T-helper 2 cell (primary cell): ENCODE measurements at regions not wholly inside any gene's neighbourhood (a gene's known extent, or its start where the extent isn't known, plus 50 kb on each side); places are given as distances from the start of the nearest gene placed in this dataset.
A peak's percentile ranks its signal among the peaks of the same experiment; 100 is the strongest.

Experiments used
- DNase-seq, 5 experiments: peaks; one replicate each; pipeline versions ENCODE4 v3.0.0 to v3.0.0-alpha.2; 2012 to 2022

DNA sequence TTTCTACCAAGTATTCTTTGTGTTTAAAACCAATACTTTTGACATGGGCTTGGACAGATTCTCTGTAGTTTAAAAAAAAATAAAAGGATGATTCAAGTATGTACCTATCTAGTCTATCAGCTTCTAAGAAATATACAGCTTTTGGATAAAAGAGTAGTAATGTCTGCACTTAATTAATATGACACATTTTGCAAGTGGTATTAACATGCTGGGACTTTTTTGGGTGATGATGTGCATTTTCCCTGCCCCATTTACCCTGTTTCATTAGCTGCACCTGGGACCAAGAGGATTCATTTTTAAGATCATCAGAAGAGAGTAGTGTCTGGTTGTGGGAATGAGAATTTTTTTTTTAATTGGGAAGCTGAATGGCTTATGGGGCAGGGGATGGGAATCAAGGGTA lies 236.2 kb upstream of the KLF14 start:
- DNase-seq: no peak

DNA sequence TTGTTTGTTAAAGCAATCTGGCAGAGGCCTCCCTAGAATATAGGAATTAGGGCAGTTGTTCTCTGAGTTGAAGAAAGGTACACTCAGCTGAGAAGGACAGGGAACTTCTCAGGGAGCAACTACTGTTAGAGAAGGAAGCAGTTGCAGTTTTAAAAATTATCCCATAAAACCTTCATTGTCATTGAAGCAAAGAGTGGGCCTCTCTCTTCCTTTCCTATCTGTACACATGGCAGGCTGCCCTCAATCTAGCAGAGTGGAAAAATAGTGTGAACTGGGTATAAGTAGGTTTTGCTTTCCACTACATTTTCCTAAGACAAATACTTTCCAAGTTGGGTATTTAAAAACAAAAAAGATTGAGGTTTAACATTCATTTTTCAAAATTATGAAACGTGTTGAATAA lies 236.7 kb upstream of the KLF14 start:
- DNase-seq: no peak

DNA sequence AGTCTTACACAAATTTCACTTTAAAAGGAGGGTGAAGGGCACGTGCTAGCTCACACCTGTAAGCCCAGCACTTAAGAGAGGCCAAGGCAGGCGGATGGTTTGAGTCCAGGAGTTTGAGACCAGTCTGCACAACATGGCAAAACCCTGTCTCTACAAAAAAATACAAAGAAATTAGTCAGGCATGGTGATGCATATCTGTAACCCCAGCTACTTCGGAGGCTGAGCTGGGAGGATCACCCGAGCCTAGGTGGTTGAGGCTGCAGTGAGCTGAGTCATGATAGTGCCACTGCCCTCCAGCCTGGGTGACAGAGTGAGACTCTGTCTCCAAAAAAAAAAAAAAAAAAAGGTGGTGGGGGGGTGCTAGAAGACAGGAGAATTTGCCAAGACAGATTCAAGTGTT lies 237.3 kb upstream of the KLF14 start:
- peak in 3 of 5 experiments; percentile 22 to 88 (median 53) for DNase-seq

DNA sequence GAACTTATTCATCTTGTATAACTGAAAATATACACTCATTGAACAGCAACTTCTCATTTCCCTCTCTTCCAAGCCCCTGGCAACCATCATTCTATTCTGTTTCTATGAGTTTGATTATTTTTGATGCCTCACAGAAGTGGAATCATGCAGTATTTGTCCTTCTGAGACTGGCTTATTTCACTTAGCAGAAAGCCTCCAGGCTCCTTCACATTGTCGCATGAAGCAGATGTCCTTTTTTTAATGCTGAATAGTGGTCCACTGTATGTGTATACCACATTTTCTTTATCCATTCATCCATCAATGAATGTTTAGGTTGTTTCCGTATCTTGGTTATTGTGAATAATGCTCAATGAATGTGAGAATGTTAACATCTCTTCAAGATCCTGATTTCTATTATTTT lies 238.2 kb upstream of the KLF14 start:
- DNase-seq: no peak

DNA sequence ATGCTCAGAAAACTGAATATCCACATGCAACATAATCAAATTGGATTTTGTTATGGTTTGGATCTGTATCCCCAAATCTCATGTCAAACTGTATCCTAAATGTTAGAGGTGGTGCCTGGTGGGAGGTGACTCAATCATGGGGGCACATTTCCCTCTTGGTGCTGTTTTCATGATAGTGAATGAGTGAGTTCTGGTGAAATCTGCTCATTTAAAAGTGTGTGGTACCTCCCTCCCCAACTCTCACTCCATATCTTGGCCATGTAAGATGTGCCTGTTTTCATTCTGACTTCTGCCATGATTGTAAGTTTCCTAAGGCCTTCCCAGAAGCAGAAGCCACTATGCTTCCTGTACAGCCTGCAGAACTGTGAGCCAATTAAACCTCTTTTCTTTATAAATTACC lies 239.6 kb upstream of the KLF14 start:
- DNase-seq: no peak

DNA sequence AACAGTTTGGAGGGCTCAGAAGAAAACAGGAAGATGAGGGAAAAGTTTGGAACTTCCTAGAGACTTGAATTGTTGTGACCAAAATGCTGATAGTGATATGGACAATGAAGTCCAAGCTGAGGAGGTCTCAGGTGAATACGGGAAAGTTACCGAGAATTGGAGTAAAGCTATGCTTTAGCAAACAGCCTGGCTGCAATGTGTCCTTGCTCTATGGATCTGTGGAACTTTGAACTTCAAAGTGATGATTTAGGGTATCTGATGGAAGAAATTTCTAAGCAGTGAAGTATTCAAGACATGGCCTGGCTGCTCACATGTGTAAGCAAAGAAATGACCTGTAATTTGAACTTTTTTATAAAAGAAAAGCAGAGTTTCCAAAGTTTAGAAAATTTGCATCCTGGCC lies 240.2 kb upstream of the KLF14 start:
- no peak for DNase-seq

DNA sequence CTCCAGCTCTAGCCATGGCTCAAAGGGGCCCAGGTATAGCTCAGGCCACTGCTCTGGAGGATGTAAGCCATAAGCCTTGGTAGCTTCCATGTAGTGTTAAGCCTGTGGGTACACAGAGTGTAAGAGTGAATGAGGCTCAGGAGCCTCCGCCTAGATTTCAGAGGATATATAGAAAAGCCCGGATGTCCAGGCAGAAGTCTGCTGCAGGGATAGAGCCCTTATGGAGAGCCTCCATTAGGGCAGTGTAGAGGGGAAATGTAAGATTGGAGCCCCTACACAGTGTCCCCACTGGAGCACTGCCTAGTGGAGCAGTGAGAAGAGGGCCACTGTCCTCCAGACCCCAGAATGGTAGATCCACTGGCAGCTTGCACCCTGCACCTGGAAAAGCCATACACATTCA lies 240.8 kb upstream of the KLF14 start:
- no peak for DNase-seq

DNA sequence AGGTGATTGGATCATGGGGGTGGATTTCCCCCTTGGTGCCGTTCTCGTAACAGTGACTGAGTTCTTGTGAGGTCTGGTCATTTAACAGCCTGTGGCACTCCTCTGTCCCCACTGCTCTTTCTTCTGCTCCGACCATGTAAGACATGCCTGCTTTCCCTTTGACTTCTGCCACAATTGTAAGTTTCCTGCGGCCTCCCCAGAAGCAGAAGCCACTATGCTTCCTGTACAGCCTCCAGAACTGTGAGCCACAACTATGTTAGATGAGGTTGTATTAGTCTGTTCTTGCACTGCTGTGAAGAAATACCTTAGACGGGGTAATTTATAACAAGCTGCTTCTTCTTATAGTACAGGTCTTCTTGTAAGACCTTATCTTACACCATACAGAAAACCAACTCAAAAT lies 241.7 kb upstream of the KLF14 start:
- DNase-seq: no peak

DNA sequence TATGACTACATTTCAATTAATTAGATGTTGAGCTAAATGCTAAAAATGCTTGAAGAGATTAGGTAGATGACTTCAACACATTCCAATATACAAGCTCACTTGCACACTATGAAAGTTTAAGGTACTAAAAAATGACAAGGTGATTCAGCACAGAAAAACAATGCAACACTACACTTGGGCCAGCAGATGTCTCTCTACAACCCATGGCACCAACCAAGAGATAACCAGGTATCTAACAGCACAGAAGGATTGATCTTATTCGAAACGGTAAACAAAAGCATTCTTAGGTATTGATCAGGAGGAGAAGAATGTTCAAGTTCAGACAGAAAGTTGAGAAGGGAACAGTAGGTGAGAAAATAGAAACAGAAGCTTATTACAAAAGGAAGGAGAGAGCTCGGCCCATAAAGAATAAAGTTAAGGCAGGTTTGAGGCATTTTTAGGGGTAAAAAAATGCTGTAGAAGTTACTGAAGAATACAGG lies 248.2 kb upstream of the KLF14 start:
- DNase-seq: peak in 2 of 5 experiments; percentile 31 to 81

DNA sequence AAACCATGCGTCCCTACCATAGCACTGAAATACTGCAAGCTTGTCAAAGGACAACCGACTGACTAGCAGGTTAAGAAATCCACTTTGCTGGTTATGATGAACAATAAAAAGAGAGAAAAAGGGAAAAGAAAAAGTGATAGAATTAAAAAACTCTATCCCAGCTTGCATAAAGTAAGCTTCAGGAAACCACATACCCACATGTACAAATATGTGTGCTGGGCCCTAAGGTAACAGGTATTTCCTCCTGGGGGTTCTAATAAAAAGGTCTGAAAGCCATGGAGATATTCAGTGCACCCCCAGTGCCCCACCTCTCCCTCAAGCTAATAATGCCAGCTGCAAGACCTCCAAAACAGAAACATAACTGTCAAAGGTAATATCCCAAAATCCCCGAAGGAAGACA lies 248.6 kb upstream of the KLF14 start:
- DNase-seq: no peak

DNA sequence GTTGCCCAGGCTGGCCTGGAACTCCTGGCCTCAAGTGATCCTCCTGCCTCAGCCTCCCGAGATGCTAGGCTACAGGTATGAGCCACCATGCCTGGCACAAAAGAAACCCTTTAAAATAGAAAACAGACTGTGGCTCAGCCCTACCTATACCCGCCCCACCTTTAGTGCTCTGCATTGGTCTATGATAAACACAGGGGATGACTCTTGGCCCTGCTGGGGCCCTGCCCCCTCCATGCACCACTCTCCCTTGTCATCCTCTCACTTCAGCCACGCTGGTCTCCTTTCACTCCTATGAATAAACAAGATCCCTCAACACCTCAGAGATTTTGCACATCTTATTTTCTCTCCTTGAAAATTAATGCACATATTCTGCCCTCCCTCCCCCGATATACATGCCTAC lies 251.4 kb upstream of the KLF14 start:
- DNase-seq: no peak

DNA sequence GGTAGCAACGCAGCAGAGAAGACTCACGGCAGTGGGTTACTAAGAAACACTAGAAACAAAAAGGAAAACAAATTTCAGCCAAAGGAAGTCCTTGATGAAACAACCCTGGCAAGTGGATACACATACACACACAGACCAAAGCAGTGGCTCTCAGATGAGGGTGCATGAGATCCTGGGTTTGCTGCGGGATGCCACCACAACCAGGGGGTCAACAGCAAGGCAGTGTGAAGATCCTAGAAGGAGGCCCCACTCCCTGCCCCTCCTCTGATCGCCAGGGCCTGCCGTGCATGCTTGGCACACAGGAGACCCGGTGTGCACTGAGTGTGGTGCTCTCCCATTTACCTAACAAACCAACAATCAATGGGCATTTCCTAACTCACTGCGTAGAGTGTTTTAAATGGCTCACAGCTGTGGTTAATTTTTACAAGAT lies 252.3 kb upstream of the KLF14 start:
- DNase-seq: peak in 2 of 5 experiments; percentile 35 to 67

DNA sequence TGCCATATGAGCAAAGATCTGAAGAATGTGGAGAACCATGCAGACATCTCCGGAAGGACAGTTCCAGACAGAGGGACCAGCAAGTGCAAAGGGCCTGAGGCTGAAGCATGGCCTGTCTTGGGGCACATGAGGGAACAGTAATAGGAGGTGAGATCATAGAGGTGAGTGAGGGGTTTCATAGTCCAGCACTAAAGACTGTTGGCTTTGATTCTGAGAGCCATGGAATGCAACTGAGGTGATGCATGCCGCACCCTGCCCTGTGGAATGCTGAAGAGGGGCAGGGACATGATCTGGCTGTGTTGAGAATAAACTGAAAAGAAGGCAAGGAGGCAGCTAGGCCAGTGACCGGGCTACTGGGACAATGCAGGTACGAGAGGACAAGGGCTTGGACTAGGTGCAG lies 253.1 kb upstream of the KLF14 start:
- DNase-seq: no peak

DNA sequence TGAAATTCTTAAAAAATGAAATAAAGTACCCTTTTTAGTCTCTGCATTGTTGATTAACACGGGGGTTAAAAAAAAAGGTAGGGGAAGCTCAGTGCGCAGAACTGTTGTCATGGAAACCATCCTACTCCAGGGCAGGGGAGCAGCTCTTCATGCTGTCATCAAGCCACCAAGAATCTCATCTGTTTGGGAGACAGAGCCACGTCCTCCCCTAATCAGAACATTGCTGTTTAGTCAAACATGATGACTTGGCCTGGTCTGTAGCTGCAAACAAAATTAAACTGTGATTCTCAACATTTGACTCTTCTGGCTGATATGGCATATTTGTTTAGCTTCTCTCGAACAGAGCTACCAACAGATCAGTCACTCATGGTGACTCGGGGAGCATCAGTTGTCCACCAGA lies 254.4 kb upstream of the KLF14 start:
- DNase-seq: peak in 3 of 5 experiments; percentile 39 to 73 (median 51)

DNA sequence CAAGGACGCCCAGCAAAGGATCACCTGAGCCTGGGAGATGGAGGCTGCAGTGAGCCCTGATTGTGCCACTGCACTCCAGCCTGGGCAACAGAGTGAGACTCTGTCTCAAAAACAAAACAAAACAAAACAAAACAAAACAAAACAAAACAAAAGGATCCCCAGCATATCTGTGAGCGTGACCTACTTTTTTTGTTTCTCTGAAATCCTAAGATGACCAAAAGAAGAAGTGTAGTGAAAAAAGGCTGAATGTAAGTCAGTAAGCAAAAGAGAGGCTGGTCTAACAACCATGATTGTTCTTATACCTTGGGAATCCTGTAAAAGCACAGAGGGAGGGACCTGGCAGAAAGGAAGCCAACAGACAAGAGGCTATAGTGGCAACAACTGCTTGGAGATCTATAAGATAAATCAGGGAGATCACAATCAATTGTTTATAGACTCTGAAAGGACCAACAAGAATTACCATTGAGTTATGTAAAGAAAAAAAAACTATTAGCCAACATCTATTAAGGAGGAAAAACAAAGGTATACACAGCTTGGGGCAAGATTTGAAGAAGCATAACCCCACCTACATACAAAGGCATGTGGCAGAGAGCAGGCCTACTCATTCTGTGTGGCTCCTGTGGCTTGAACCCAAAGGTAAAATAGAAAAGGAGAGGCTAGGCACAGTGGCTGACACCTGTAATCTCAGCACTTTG lies 255.2 kb upstream of the KLF14 start:
- peak in 1 of 5 experiments; percentile 29 for DNase-seq

DNA sequence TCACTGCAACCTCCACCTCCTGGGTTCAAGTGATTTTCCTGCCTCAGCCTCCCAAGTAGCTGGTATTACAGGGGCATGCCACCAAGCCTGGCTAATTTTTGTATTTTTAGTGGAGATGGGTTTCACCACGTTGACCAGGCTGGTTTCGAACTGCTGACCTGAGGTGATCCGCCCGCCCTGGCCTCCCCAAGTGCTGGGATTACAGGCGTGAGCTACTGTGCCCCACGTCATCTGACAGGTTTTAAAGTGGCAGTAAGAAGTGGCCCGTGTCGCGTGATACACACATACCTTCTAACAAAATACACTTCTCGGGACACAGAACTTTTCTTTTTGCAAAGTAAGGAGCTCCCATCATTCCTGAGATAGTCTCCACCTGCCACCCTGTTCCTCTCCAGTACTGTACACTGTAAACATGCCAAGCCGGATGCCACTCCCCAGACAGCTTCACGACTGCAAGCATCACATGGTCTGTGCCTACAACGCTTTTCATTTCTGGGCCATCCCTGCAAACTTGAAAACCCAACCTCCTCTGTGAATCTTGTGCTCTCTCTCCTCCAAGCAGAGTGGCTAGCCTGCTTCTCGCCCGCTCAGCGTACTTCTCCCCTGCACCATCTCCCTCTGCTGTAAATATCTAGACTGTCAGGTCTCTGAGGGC lies 256.3 kb upstream of the KLF14 start:
- DNase-seq: peak in 3 of 5 experiments; percentile 44 to 85 (median 56)

DNA sequence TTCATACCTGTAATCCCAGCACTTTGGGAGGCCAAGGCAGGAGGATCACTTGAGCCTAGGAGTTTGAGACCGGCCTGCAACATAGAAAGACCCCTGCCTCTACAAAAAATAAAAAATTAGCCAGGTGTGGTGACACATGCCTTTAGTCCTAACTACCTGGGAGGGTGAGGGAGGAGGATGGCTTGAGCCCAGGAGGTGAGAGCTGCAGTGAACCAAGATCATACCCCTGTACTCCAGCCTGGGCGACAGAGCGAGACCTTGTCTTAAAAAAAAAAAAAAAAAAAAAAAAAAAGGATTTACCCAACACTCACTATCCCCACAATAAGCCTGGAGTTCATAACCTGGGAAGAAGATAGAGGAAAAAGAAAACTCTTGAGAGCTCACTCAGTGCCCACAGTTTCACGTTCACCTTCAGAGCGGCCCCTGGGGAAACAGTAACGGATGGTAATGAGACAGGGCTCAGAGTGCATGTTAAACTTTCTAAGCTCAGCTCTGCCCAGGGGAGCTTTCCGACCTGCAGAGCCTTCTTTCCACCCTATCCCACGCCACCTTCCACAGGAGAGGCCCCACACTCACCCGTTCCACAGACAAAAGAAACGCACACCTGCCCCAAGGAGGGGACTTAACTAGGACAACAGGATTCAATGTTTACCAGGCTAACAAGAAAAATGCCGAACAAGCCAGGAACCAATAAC lies 259.8 kb upstream of the KLF14 start:
- DNase-seq: no peak

DNA sequence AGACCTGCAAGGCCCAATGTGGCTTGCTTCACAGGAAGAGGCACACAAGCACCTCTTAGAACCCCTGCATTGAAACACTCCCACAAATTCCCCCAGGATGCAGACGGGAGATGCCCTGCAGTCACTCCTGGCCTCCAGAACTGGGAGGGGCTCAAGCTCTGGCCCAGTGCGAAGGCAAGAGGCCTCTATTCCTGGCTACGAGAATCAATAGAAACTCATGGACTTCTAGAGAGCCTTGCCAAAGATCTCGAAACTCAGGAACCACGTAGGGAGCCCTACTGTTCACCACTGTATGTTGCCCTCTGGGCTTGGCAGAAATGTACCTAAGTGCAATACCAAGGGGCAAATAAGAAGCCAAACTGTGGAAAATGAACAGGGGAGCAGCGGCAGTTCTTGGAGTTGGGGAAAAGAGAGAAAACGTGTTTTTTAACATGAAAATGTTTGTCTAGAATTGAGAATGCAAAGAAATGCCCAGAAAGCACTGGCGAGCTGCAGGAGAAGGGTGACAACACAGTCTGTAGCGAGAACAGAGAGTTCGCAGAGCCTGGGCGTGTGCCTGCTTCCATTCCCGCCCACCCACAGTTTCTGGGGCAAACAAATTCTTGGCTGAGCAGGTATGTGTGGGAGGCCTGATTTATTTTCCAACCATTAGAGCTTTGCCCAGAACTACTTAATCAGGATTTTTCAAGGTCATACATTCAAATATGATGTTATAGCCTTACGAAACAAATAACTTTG lies 260.5 kb upstream of the KLF14 start:
- no peak for DNase-seq

DNA sequence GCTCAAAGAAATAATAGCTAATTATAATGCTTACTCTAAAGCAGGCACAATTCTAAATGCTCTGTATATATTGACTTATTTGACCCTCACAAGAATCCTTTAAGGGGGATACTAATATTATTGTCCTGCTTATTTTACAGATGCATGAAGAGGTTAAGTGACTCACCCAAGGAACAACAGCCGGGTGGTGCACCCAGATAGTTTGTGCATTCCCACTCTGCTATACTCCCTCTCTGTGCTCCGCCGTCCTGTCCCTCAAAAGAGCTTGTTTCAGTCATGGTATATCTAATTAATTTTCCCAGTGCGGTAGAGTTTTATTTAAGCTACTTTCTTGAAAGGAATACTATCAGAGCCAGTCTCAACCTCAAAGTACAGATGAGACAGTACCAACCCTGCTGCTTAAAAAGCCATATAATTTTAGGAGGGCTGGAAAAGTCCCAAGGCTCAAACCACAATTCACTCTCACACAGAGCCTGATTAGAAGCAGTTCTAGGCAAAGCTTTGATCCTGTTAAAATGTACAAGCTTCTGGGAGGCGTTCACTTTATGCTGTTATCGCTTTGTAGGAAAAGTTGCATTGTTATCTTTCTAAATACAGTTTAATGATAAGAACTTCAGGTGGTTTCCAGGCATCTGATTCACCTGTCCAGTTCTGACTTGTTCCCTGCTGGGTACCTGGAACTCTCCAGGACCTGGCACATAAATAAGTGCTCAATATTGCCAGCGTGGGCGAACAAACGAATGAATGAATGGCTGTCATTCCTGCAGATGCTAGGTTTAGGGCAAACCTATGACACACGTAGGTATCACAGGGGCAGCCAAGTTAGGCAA lies 261.5 kb upstream of the KLF14 start:
- DNase-seq: no peak

DNA sequence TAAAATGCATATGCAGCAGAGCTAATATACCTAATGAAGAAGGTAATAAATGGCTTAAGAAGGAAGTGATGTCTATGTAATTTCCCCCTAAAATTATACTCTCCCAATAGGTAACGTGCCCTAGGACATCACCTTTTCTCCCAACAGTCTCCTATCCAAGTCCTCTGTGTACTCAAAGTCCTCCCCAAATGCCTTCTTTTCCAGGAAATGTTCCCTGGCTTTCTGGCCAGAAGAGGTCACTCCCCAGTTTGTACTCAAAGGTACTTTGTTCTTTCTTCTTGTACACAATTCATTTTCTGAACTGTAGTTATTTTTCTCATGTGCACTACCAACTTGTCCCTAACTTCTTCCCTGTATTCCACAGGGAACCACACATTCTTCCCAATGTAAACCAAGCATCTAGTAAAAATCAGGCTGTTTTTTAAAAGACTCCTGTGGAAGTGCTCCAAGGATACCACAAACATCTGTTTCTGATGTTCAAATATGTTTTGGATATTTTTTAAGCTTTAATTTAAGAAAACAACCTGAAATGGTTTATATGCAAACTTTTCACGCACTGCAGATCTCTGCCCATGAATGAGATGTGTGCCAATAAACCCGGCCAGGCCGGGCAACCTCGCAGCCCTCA lies 262.3 kb upstream of the KLF14 start:
- DNase-seq: no peak

DNA sequence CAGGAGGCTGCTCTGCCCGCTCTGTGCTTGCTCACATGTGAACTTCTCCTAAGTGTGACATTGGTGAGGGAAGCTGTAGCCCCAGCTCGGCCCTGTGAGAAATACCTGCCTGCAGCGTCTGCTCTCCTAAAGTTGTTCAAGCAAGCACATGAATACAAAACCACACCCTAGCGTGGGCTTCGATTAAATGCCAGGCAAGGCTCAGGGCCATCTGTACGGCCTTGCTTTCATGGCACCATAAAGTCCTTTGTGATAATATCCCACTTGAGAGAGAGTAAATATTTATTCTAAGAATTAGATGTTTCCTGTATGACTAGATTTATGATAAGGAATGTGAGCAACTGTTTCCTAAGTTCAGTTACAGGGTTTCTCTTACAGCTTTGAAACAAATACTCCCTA lies 262.8 kb upstream of the KLF14 start:
- peak in 1 of 5 experiments; percentile 78 for DNase-seq
